Panc1 (cell line): ENCODE measurements at regions not wholly inside any gene's neighbourhood (a gene's known extent, or its start where the extent isn't known, plus 50 kb on each side); places are given as distances from the start of the nearest gene placed in this dataset.

Experiments used
- ATAC-seq: fragments of 200-7000 bp; cut with Tn5 transposase; 2 replicates; pipeline ENCODE4 v1.9.1; 2020; ENCODE audit warnings: mild to moderate bottlenecking, moderate library complexity
- BruUV-seq: library from RNA; stranded (reverse); fragments of 400-500 nt; replicated peaks from 2 replicates; lab custom pipeline; 2021; lab: Mats Ljungman, UMichigan
- CTCF ChIA-PET: fragments of 300-600 bp; sonication (Branson Sonifier 250); formaldehyde crosslinking; loops from one replicate; lab custom pipeline; 2022; ENCODE audit warnings: antibody characterized with exemption; lab: Charles Lee
- POLR2A ChIA-PET: fragments of 300-600 bp; sonication (Branson Sonifier 250); formaldehyde crosslinking; loops from one replicate; lab custom pipeline; 2022; ENCODE audit warnings: antibody characterized with exemption; lab: Charles Lee
- DNase-seq: peaks from one replicate; pipeline ENCODE4 v3.0.0-alpha.2; 2010; ENCODE audit warnings: low read depth, low spot score
- H3K27ac ChIP-seq: 2 replicates; pipeline ENCODE4 v1.5.1; 2011; ENCODE audit warnings: mild to moderate bottlenecking, low read length, inconsistent platforms
- H3K27me3 ChIP-seq: fragments of 200-500 bp; sonication (Bioruptor generic); 2 replicates; pipeline ENCODE4 v1.6.0; 2014; ENCODE audit warnings: low read length, inconsistent platforms; ENCODE audit not compliant: control insufficient read depth, insufficient read depth
- H3K36me3 ChIP-seq: fragments of 200-500 bp; sonication (Bioruptor generic); 2 replicates; pipeline ENCODE4 v1.5.1; 2014; ENCODE audit warnings: inconsistent platforms, mild to moderate bottlenecking, low read length, moderate library complexity; ENCODE audit not compliant: control insufficient read depth, insufficient read depth
- H3K4me1 ChIP-seq: 2 replicates; pipeline ENCODE4 v1.5.1; 2011; ENCODE audit warnings: inconsistent platforms, mild to moderate bottlenecking, low read length, moderate library complexity; ENCODE audit not compliant: control insufficient read depth, insufficient read depth
- H3K4me3 ChIP-seq, 2 experiments: 2 replicates each; pipeline ENCODE4 v1.5.1; 2011 to 2012; ENCODE audit warnings: low read depth in 2 of 2, low read length in 2 of 2, mild to moderate bottlenecking in 2 of 2, inconsistent platforms in 1 of 2, moderate library complexity in 1 of 2
- H3K9me3 ChIP-seq: fragments of 200-500 bp; sonication (Bioruptor generic); 2 replicates; pipeline ENCODE4 v1.5.1; 2014; ENCODE audit warnings: low read depth, mild to moderate bottlenecking, inconsistent platforms, low read length, moderate library complexity; ENCODE audit not compliant: control insufficient read depth, insufficient read depth
- POLR2AphosphoS5 ChIP-seq: IDR thresholded peaks from 2 replicates; pipeline ENCODE4 v1.6.1; 2012; ENCODE audit warnings: mild to moderate bottlenecking, low read depth, low read length, moderate library complexity
- SIN3A ChIP-seq: IDR thresholded peaks from 2 replicates; pipeline ENCODE4 v1.6.1; 2012; ENCODE audit warnings: low read depth, mild to moderate bottlenecking, low read length, moderate library complexity, borderline replicate concordance; ENCODE audit not compliant: insufficient read depth
- TCF7L2 ChIP-seq: IDR thresholded peaks from 2 replicates; pipeline ENCODE4 v1.6.1; 2011; ENCODE audit warnings: mild to moderate bottlenecking, low read depth, low read length, inconsistent platforms
- in situ Hi-C: cut with HindIII; loops from 2 replicates; pipeline ENCODE4 v1.10.0; 2016; ENCODE audit warnings: low sequenced_read_pairs, low pct_unique_long_range_greater_than_20kb
- intact Hi-C: fragments of 100-400 bp; cut with micrococcal nuclease; formaldehyde crosslinking; loops from one replicate; pipeline ENCODE4 v1.10.0; 2022; ENCODE audit not compliant: unreplicated experiment
- TF ChIP-seq, protein P1 (sequence below), 2 experiments: IDR thresholded peaks; 2 replicates each; pipeline ENCODE4 v1.6.1; 2011 to 2012; ENCODE audit warnings: low read depth in 2 of 2, control low read depth in 1 of 2, low read length in 1 of 2, mild to moderate bottlenecking in 1 of 2, moderate library complexity in 1 of 2; ENCODE audit not compliant: insufficient read depth in 1 of 2
- TF ChIP-seq, protein P2 (sequence below): fragments of 450-650 bp; IDR thresholded peaks from 2 replicates; pipeline ENCODE4 v1.5.1; 2017; ENCODE audit warnings: mild to moderate bottlenecking

DNA sequence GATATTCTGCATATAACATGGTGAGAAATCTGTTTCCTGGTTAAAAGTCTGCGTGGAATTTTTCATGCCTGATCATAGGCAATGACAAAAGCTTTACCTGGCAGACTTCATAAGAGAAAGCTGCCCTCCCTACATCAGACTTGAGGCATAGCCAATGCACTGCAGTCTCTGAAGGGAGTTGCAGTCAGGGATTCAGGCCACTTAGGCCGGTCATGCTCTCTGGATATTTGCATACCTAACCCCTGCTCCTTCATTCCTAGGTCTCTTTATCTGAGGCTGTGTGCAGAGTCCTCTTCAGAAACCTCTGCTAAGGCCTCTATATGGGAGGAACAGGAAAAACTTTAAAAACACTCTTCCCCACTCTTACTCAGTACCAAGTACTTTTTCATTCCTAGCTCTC, 287.4 kb downstream of the PCDH17 start:
- ATAC-seq: no peak
- intact Hi-C loops (no loop called here), in situ Hi-C loops (no loop called here)
- CTCF ChIA-PET: no interaction called here
- no peak overlapping the region for H3K4me3 ChIP-seq
- no peaks in the 10 kb centered on the region for H3K4me1 ChIP-seq
- no peak for DNase-seq
- no peaks in the 10 kb centered on the region for H3K27me3 ChIP-seq
- H3K36me3 ChIP-seq: no peaks in the 10 kb centered on the region
- H3K27ac ChIP-seq: no peak overlapping the region
- no TSS peak for BruUV-seq
- TF ChIP-seq TCF7L2 (no peak), SIN3A (no peak), POLR2AphosphoS5 (no peak)
- TF ChIP-seq, protein P1, sequence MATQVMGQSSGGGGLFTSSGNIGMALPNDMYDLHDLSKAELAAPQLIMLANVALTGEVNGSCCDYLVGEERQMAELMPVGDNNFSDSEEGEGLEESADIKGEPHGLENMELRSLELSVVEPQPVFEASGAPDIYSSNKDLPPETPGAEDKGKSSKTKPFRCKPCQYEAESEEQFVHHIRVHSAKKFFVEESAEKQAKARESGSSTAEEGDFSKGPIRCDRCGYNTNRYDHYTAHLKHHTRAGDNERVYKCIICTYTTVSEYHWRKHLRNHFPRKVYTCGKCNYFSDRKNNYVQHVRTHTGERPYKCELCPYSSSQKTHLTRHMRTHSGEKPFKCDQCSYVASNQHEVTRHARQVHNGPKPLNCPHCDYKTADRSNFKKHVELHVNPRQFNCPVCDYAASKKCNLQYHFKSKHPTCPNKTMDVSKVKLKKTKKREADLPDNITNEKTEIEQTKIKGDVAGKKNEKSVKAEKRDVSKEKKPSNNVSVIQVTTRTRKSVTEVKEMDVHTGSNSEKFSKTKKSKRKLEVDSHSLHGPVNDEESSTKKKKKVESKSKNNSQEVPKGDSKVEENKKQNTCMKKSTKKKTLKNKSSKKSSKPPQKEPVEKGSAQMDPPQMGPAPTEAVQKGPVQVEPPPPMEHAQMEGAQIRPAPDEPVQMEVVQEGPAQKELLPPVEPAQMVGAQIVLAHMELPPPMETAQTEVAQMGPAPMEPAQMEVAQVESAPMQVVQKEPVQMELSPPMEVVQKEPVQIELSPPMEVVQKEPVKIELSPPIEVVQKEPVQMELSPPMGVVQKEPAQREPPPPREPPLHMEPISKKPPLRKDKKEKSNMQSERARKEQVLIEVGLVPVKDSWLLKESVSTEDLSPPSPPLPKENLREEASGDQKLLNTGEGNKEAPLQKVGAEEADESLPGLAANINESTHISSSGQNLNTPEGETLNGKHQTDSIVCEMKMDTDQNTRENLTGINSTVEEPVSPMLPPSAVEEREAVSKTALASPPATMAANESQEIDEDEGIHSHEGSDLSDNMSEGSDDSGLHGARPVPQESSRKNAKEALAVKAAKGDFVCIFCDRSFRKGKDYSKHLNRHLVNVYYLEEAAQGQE (IDR thresholded peaks at IDR 0.05; ENCODE audit: insufficient read depth in 1 of 2, low read depth in 2 of 2, low read length in 1 of 2): no peak
- TF ChIP-seq, protein P2, sequence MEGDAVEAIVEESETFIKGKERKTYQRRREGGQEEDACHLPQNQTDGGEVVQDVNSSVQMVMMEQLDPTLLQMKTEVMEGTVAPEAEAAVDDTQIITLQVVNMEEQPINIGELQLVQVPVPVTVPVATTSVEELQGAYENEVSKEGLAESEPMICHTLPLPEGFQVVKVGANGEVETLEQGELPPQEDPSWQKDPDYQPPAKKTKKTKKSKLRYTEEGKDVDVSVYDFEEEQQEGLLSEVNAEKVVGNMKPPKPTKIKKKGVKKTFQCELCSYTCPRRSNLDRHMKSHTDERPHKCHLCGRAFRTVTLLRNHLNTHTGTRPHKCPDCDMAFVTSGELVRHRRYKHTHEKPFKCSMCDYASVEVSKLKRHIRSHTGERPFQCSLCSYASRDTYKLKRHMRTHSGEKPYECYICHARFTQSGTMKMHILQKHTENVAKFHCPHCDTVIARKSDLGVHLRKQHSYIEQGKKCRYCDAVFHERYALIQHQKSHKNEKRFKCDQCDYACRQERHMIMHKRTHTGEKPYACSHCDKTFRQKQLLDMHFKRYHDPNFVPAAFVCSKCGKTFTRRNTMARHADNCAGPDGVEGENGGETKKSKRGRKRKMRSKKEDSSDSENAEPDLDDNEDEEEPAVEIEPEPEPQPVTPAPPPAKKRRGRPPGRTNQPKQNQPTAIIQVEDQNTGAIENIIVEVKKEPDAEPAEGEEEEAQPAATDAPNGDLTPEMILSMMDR: no peak
- no peaks in the 10 kb centered on the region for H3K9me3 ChIP-seq
- POLR2A ChIA-PET: no interaction called here

DNA sequence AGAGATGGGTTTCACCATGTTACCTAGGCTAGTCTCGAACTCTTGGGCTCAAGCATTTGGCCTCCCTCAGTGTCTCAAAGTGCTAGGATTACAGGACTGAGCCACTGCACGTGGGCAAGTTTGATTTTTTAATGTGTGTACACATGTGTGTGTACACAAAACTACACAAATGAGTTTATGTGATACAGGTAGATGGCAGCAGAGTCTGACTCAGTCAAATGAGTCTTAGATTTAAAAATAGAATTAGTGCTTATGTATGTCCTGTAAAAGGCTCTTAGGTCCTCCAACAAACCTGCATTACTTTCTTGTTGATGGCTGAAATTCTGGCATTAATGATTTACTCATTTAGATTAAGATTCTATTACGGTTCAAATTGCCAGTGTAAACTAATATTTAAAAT, 293.7 kb downstream of the PCDH17 start:
- in situ Hi-C loops (no loop called here), intact Hi-C loops (no loop called here)
- H3K27me3 ChIP-seq: no peaks in the 10 kb centered on the region
- no TSS peak for BruUV-seq
- DNase-seq (no peak), ATAC-seq (no peak)
- no peaks in the 10 kb centered on the region for H3K36me3 ChIP-seq
- H3K9me3 ChIP-seq: no peaks in the 10 kb centered on the region
- H3K4me1 ChIP-seq: no peaks in the 10 kb centered on the region
- CTCF ChIA-PET: no interaction called here
- H3K27ac ChIP-seq: no peak overlapping the region
- H3K4me3 ChIP-seq: no peak overlapping the region
- TF ChIP-seq, protein P2: no peak
- TF ChIP-seq, protein P1 (IDR thresholded peaks at IDR 0.05; ENCODE audit: insufficient read depth in 1 of 2, low read depth in 2 of 2, low read length in 1 of 2): no peak
- TF ChIP-seq SIN3A: no peak
- no peak for TF ChIP-seq POLR2AphosphoS5
- no peak for TF ChIP-seq TCF7L2
- POLR2A ChIA-PET: no interaction called here
